ENCODE measurements at regions not wholly inside any gene's neighbourhood (a gene's known extent, or its start where the extent isn't known, plus 50 kb on each side); places are given as distances from the start of the nearest gene placed in this dataset.

- ChIA-PET POLR2A (ENCODE audit: low non-redundant PET) (no interaction called here), CTCF (interaction anchor here (0.5 kb wide), 1 partner anchor 17 kb away, joined by 3 read pairs; no protein-coding TSS in a partner anchor)
- TF ChIP-seq, protein P1, sequence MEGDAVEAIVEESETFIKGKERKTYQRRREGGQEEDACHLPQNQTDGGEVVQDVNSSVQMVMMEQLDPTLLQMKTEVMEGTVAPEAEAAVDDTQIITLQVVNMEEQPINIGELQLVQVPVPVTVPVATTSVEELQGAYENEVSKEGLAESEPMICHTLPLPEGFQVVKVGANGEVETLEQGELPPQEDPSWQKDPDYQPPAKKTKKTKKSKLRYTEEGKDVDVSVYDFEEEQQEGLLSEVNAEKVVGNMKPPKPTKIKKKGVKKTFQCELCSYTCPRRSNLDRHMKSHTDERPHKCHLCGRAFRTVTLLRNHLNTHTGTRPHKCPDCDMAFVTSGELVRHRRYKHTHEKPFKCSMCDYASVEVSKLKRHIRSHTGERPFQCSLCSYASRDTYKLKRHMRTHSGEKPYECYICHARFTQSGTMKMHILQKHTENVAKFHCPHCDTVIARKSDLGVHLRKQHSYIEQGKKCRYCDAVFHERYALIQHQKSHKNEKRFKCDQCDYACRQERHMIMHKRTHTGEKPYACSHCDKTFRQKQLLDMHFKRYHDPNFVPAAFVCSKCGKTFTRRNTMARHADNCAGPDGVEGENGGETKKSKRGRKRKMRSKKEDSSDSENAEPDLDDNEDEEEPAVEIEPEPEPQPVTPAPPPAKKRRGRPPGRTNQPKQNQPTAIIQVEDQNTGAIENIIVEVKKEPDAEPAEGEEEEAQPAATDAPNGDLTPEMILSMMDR (conservative IDR thresholded peaks at IDR 0.05; ENCODE audit: low read depth) = no peak
- H3K27ac ChIP-seq = no peak overlapping the region
- no peak for DNase-seq (ENCODE audit: low spot score)
Measured at GRCh38 chr6:87922947-87923330, 124.7 kb upstream of the SPACA1 start.

- ChIA-PET POLR2A (ENCODE audit: low non-redundant PET) (no interaction called here), CTCF (interaction anchor here (0.5 kb wide), 1 partner anchor 16 kb away, joined by 3 read pairs; no protein-coding TSS in a partner anchor)
- no peak for DNase-seq (ENCODE audit: low spot score)
- no peak overlapping the region for H3K27ac ChIP-seq
- TF ChIP-seq, protein P1 (conservative IDR thresholded peaks at IDR 0.05; ENCODE audit: low read depth) = no peak
Measured at GRCh38 chr6:87922196-87922946, 125.3 kb upstream of the SPACA1 start.

GRCh38 chr6:87921034-87921433 lies 126.6 kb upstream of the SPACA1 start:
- TF ChIP-seq, protein P1 (conservative IDR thresholded peaks at IDR 0.05; ENCODE audit: low read depth) = no peak
- DNase-seq (ENCODE audit: low spot score) = no peak
- ChIA-PET POLR2A (ENCODE audit: low non-redundant PET) (no interaction called here), CTCF (interaction anchor here (0.7 kb wide), 1 partner anchor 35 kb away, joined by 3 read pairs; no protein-coding TSS in a partner anchor)
- H3K27ac ChIP-seq = no peak overlapping the region

GRCh38 chr6:87920245-87920644 lies 127.4 kb upstream of the SPACA1 start:
- DNase-seq (ENCODE audit: low spot score) = no peak

DNA sequence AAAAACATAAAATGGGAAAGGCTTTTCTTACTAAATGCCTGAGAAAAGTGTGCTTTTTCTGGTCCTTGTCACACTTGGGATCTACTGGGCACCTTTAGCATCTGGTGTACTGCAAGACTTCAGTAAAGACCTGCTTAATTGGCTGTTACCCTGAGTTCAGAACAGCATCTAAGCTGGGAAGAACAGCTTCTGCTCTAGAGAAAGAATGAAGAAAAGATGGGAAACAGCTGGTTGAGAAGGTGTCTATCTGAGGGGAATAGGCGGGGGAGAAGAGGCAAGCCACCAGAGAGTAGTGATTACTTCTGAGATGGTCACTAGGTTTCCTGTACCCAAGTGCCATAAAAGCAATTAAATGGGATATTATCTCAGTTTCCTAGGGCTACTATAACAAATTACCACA lies 128.2 kb upstream of the SPACA1 start:
- H3K27ac ChIP-seq = no peak overlapping the region
- no peak for DNase-seq (ENCODE audit: low spot score)
- TF ChIP-seq, protein P1 (conservative IDR thresholded peaks at IDR 0.05; ENCODE audit: low read depth) = no peak
- CTCF ChIA-PET = interaction anchor here (0.6 to 1.4 kb wide), 2 partner anchors 11 to 25 kb away, joined by 3 to 4 read pairs; no protein-coding TSS in a partner anchor
- POLR2A ChIA-PET (ENCODE audit: low non-redundant PET) = no interaction called here

More at GRCh38 chr6:87920245-87920644, 127.4 kb upstream of the SPACA1 start:
- TF ChIP-seq, protein P1 (conservative IDR thresholded peaks at IDR 0.05; ENCODE audit: low read depth) = no peak
- CTCF ChIA-PET = interaction anchor here (1.4 kb wide), 1 partner anchor 10 kb away, joined by 3 read pairs; no protein-coding TSS in a partner anchor
- POLR2A ChIA-PET (ENCODE audit: low non-redundant PET) = no interaction called here
- no peak overlapping the region for H3K27ac ChIP-seq

GRCh38 chr6:87919001-87919400 lies 128.6 kb upstream of the SPACA1 start:
- CTCF ChIA-PET = interaction anchor here (0.6 kb wide), 1 partner anchor 25 kb away, joined by 4 read pairs; no protein-coding TSS in a partner anchor
- no peak for DNase-seq (ENCODE audit: low spot score)
- POLR2A ChIA-PET (ENCODE audit: low non-redundant PET) = no interaction called here

More at GRCh38 chr6:87919001-87919400, 128.6 kb upstream of the SPACA1 start:
- no peak overlapping the region for H3K27ac ChIP-seq
- TF ChIP-seq, protein P1 (conservative IDR thresholded peaks at IDR 0.05; ENCODE audit: low read depth) = no peak
